ENCODE measurements at regions not wholly inside any gene's neighbourhood (a gene's known extent, or its start where the extent isn't known, plus 50 kb on each side); places are given as distances from the start of the nearest gene placed in this dataset.

DNA sequence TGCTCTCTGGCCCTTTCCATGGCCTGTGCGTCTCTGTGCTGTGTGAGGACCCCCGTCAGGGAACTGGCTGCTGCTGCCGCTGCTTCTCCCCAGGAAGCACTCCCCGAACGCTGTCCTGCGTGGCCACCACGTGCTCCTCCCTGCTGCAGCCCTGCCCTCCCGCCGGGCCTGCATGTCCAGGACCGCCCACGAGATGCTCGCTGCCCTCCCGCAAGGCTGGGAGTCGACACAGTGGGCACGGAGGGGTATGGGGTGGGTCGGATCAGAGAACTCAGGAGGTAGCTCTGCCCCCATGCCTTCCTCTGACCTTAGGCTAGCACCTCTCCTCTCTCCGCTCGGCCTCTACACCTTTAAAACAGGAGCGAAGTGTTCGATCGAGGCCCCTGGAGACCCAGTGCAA is 171.9 kb upstream of the AJAP1 start:
- DNase-seq (ENCODE audit: low spot score in 2 of 2) = no peak
- 82 to 90% methylated on average over 6 to 21 of the region's 21 CpGs for WGBS, 2 donors
- no peaks in the 10 kb centered on the region for H3K36me3 ChIP-seq
- no peaks in the 10 kb centered on the region for H3K4me1 ChIP-seq
- TF ChIP-seq EP300 (IDR thresholded peaks at IDR 0.05) (no peak), POLR2A (IDR thresholded peaks at IDR 0.05) (no peak)
- TF ChIP-seq, protein P1, sequence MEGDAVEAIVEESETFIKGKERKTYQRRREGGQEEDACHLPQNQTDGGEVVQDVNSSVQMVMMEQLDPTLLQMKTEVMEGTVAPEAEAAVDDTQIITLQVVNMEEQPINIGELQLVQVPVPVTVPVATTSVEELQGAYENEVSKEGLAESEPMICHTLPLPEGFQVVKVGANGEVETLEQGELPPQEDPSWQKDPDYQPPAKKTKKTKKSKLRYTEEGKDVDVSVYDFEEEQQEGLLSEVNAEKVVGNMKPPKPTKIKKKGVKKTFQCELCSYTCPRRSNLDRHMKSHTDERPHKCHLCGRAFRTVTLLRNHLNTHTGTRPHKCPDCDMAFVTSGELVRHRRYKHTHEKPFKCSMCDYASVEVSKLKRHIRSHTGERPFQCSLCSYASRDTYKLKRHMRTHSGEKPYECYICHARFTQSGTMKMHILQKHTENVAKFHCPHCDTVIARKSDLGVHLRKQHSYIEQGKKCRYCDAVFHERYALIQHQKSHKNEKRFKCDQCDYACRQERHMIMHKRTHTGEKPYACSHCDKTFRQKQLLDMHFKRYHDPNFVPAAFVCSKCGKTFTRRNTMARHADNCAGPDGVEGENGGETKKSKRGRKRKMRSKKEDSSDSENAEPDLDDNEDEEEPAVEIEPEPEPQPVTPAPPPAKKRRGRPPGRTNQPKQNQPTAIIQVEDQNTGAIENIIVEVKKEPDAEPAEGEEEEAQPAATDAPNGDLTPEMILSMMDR (IDR thresholded peaks at IDR 0.05) = no peak
- no peak overlapping the region for H3K4me3 ChIP-seq
- H3K27ac ChIP-seq = no peak overlapping the region
- peaks cover 0 to 5% (median 0%) of the 10 kb centered on the region in 4 donors for H3K9me3 ChIP-seq
- no peaks in the 10 kb centered on the region for H3K27me3 ChIP-seq

DNA sequence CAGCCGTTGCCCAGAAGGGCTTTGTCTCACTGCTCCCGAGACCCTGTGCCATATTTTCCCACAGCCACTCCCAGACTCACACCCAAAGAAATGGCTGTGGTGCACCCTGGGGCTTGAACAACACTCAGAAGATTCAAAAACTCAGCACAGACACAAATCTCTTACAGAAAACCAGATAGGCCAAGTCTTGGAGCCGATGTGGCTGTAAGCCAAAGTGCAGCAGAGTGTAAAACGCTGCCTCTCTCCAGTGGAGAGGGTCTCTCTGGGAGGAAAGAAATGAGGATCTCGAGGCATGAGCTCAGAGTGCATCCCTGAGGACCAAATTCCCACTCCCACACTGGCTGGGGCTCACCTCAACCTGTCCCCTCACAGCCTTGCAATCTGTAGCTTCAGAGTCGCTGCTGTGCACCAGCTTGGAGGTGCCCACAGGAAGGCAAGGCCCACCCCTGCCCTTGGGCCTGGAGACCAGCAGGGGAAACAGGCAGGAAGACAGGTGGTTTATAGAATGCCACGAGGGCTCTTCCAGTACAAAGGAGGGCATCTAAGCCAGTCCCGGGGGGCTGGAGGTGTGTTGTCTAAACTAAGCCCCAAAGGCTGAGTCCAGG is 171.3 kb upstream of the AJAP1 start:
- DNase-seq (ENCODE audit: low spot score in 2 of 2) = no peak
- Histone ChIP-seq H3K27ac (no peak overlapping the region), H3K36me3 (no peaks in the 10 kb centered on the region), H3K9me3 (peaks cover 0 to 5% (median 0%) of the 10 kb centered on the region in 4 donors), H3K4me3 (no peak overlapping the region), H3K4me1 (no peaks in the 10 kb centered on the region), H3K27me3 (no peaks in the 10 kb centered on the region)
- TF ChIP-seq POLR2A (IDR thresholded peaks at IDR 0.05) (no peak), EP300 (IDR thresholded peaks at IDR 0.05) (no peak)
- TF ChIP-seq, protein P1 (IDR thresholded peaks at IDR 0.05) = no peak
- 63 to 66% methylated on average over 8 of the region's 8 CpGs for WGBS, 2 donors

DNA sequence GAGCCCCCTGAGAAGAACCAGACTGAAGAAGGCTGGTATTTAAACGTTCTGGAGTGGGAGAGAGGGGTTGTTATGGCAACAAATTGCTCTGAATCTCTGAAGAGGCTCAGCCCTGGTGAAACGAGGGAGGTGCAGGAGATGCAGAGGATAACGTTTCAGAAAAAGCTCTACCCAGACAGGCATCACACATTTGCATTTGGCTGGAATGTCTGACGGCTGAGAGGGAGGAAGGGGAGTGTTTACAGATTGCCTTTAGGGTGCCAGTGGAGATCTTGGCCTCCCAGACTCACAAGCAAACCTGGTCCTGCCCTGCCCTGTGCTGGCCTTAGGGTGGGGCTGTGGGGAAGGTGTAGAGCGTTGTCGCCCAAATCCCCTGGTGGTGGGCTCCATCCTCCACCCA is 169.0 kb upstream of the AJAP1 start:
- Histone ChIP-seq H3K27ac (no peak overlapping the region), H3K36me3 (no peaks in the 10 kb centered on the region), H3K4me3 (no peak overlapping the region), H3K9me3 (peaks cover 0 to 9% (median 0%) of the 10 kb centered on the region in 4 donors), H3K4me1 (no peaks in the 10 kb centered on the region), H3K27me3 (no peaks in the 10 kb centered on the region)
- no peak for DNase-seq (ENCODE audit: low spot score in 2 of 2)
- WGBS, 2 donors = 32 to 35% methylated on average over 6 of the region's 6 CpGs
- TF ChIP-seq POLR2A (IDR thresholded peaks at IDR 0.05) (no peak), EP300 (IDR thresholded peaks at IDR 0.05) (no peak)
- TF ChIP-seq, protein P1 (IDR thresholded peaks at IDR 0.05) = no peak

DNA sequence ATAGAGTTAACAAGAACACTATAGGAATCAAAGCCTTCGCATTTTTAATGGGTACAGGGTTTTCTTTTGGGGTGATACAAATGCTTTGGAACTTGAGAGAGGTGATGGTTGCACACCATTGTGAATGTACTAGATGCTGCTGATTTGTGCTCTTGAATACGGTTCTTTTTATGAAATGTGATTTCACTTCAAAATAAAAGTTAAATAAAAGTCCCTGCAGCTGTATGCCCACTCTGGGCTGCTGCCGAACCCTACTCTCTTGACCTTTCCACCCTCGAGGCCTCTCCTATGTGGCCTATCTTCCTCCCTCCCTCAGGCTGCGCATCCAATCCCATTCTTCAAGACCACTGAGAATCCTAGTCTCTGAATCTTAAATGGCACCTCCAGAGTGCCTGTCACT is 168.5 kb upstream of the AJAP1 start:
- WGBS, 2 donors = 62 to 64% methylated on average over 5 of the region's 5 CpGs
- Histone ChIP-seq H3K4me3 (no peak overlapping the region), H3K27ac (no peak overlapping the region), H3K9me3 (peaks cover 0 to 14% (median 0%) of the 10 kb centered on the region in 4 donors), H3K4me1 (no peaks in the 10 kb centered on the region), H3K27me3 (no peaks in the 10 kb centered on the region), H3K36me3 (no peaks in the 10 kb centered on the region)
- no peak for TF ChIP-seq EP300 (IDR thresholded peaks at IDR 0.05)
- TF ChIP-seq, protein P1 (IDR thresholded peaks at IDR 0.05) = no peak
- no peak for TF ChIP-seq POLR2A (IDR thresholded peaks at IDR 0.05)
- no peak for DNase-seq (ENCODE audit: low spot score in 2 of 2)

DNA sequence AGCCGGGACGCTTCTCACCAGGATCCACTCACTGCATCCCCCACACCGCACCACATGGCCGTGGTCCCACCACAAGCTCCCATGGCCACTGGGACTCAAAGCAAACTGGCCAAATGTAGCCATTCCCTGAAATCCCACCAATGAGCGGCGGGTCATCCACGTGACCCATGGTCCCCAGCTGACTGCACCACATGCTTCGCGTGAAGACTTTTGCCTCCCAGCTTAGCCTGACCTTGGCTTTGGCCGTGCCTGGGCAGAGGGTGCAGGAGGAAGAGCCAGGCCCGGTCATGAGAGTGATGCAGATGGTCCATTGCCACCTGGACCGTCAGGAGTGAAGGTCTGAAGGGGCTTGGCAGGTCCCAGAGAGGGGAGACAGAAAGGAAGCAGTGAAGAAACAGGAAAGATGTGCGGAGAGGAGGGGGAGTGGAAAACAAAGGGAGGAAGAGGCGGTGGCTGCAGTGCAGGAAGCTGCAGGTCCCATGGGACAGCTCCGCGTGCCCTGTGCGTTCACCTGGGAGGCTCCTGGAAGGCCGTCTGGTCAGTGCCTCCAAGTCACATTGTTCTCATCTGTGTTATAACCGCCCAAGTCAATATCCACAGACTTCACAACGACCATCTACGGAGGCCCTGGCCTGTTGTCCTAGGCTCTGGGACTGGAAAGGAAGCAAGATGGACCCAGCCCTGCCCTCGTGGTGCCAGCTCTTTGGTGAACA is 167.8 kb upstream of the AJAP1 start:
- H3K9me3 ChIP-seq = peaks cover 0 to 14% (median 0%) of the 10 kb centered on the region in 4 donors
- TF ChIP-seq EP300 (IDR thresholded peaks at IDR 0.05) (no peak), POLR2A (IDR thresholded peaks at IDR 0.05) (no peak)
- TF ChIP-seq, protein P1 (IDR thresholded peaks at IDR 0.05) = no peak
- no peaks in the 10 kb centered on the region for H3K27me3 ChIP-seq
- DNase-seq (ENCODE audit: low spot score in 2 of 2) = no peak
- H3K27ac ChIP-seq = no peak overlapping the region
- no peaks in the 10 kb centered on the region for H3K36me3 ChIP-seq
- no peaks in the 10 kb centered on the region for H3K4me1 ChIP-seq
- 81 to 83% methylated on average over 22 of the region's 22 CpGs for WGBS, 2 donors
- no peak overlapping the region for H3K4me3 ChIP-seq

All from tibial nerve (tissue), 4 donors.